A549 (cell line): ENCODE measurements at regions not wholly inside any gene's neighbourhood (a gene's known extent, or its start where the extent isn't known, plus 50 kb on each side); places are given as distances from the start of the nearest gene placed in this dataset.

ENCODE experiments used
- NFE2L2 ChIP-seq: fragments of 150-350 bp; conservative IDR thresholded peaks from 2 replicates; pipeline ENCODE4 v1.6.1; 2014; ENCODE audit warnings: low read length
- TF ChIP-seq, protein P1 (sequence below): fragments of >200 bp; sonication (Bioruptor Twin); formaldehyde crosslinking; IDR thresholded peaks from 3 replicates; pipeline ENCODE4 v1.5.1; 2016

DNA sequence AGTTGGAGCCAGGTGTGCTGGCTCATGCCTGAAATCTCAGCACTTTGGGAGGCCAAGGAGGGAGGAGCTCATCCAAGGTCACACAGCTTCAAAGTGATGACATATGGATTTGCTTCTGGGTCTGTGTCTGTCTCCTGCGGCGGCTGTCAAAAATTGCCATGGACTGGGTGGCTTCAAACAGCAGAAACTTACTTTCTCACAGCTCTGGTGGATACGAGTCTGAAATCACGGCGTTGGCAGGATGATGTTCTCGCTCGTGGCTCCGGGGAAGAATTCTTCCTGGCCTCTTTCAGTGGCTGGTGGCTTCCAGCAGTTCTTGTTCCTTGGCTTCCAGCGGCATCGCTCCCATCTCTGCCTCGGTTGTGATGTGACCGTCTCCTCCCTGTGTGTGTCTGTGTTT is 314.8 kb upstream of the C1orf174 start:
- TF ChIP-seq, protein P1, sequence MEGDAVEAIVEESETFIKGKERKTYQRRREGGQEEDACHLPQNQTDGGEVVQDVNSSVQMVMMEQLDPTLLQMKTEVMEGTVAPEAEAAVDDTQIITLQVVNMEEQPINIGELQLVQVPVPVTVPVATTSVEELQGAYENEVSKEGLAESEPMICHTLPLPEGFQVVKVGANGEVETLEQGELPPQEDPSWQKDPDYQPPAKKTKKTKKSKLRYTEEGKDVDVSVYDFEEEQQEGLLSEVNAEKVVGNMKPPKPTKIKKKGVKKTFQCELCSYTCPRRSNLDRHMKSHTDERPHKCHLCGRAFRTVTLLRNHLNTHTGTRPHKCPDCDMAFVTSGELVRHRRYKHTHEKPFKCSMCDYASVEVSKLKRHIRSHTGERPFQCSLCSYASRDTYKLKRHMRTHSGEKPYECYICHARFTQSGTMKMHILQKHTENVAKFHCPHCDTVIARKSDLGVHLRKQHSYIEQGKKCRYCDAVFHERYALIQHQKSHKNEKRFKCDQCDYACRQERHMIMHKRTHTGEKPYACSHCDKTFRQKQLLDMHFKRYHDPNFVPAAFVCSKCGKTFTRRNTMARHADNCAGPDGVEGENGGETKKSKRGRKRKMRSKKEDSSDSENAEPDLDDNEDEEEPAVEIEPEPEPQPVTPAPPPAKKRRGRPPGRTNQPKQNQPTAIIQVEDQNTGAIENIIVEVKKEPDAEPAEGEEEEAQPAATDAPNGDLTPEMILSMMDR, result no peak
- no peak for TF ChIP-seq NFE2L2
